H9 (cell line): ENCODE measurements at regions not wholly inside any gene's neighbourhood (a gene's known extent, or its start where the extent isn't known, plus 50 kb on each side); places are given as distances from the start of the nearest gene placed in this dataset.

Experiments
- DNase-seq: peaks from one replicate; pipeline ENCODE4 v3.0.0-alpha.2; 2017
- H2AFZ ChIP-seq: one replicate; pipeline ENCODE4 v1.6.1; 2013; ENCODE audit warnings: mild to moderate bottlenecking, low read length, control low read depth, moderate library complexity
- H2AK5ac ChIP-seq: 2 replicates; pipeline ENCODE4 v1.6.1; 2013; ENCODE audit warnings: low read length, control low read depth, mixed read lengths; ENCODE audit not compliant: insufficient read length
- H2BK120ac ChIP-seq: one replicate; pipeline ENCODE4 v1.6.1; 2013; ENCODE audit warnings: low read depth, mild to moderate bottlenecking, low read length, control low read depth, inconsistent platforms; ENCODE audit not compliant: poor library complexity, severe bottlenecking
- H2BK12ac ChIP-seq: 2 replicates; pipeline ENCODE4 v1.6.1; 2013; ENCODE audit warnings: low read length, control low read depth, mixed read lengths, low read depth; ENCODE audit not compliant: insufficient read length
- H2BK15ac ChIP-seq: 2 replicates; pipeline ENCODE4 v1.6.1; 2013; ENCODE audit warnings: low read depth, low read length, control low read depth
- H2BK20ac ChIP-seq: one replicate; pipeline ENCODE4 v1.6.1; 2013; ENCODE audit warnings: low read depth, mild to moderate bottlenecking, low read length, control low read depth, inconsistent platforms; ENCODE audit not compliant: poor library complexity, severe bottlenecking
- H2BK5ac ChIP-seq: 2 replicates; pipeline ENCODE4 v1.6.1; 2013; ENCODE audit warnings: low read length, control low read depth, mixed read lengths; ENCODE audit not compliant: insufficient read length
- H3K14ac ChIP-seq: 2 replicates; pipeline ENCODE4 v1.6.1; 2013; ENCODE audit warnings: low read length, control low read depth; ENCODE audit not compliant: insufficient read depth
- H3K18ac ChIP-seq: 2 replicates; pipeline ENCODE4 v1.6.1; 2013; ENCODE audit warnings: low read depth, mild to moderate bottlenecking, mixed read lengths, low read length, control low read depth; ENCODE audit not compliant: insufficient read length
- H3K23ac ChIP-seq: 2 replicates; pipeline ENCODE4 v1.6.1; 2013; ENCODE audit warnings: low read length, control low read depth, mixed read lengths, low read depth; ENCODE audit not compliant: insufficient read length
- H3K23me2 ChIP-seq: 2 replicates; pipeline ENCODE4 v1.6.1; 2013; ENCODE audit warnings: low read depth, mild to moderate bottlenecking, mixed read lengths, low read length, control low read depth; ENCODE audit not compliant: insufficient read length, poor library complexity, severe bottlenecking
- H3K27ac ChIP-seq: 2 replicates; pipeline ENCODE4 v1.5.1; 2013; ENCODE audit warnings: low read length, control low read depth, mixed read lengths, low read depth; ENCODE audit not compliant: insufficient read length
- H3K27me3 ChIP-seq: 2 replicates; pipeline ENCODE4 v1.6.1; 2013; ENCODE audit warnings: low read length, control low read depth, inconsistent platforms; ENCODE audit not compliant: insufficient read depth
- H3K4ac ChIP-seq: 2 replicates; pipeline ENCODE4 v1.6.1; 2013; ENCODE audit warnings: low read depth, mild to moderate bottlenecking, control low read depth, inconsistent platforms, low read length, moderate library complexity
- H3K4me1 ChIP-seq: 2 replicates; pipeline ENCODE4 v1.6.1; 2013; ENCODE audit warnings: low read length, control low read depth, inconsistent platforms; ENCODE audit not compliant: insufficient read depth
- H3K4me2 ChIP-seq: 2 replicates; pipeline ENCODE4 v1.6.1; 2013; ENCODE audit warnings: low read length, control low read depth, mixed read lengths; ENCODE audit not compliant: insufficient read length, insufficient read depth
- H3K56ac ChIP-seq: 2 replicates; pipeline ENCODE4 v1.6.1; 2013; ENCODE audit warnings: low read depth, mild to moderate bottlenecking, mixed read lengths, low read length, control low read depth; ENCODE audit not compliant: insufficient read length
- H3K79me1 ChIP-seq: 2 replicates; pipeline ENCODE4 v1.6.1; 2013; ENCODE audit warnings: low read depth, mild to moderate bottlenecking, moderate library complexity, low read length, control low read depth, inconsistent platforms; ENCODE audit not compliant: insufficient read depth, poor library complexity, severe bottlenecking
- H3K79me2 ChIP-seq: 2 replicates; pipeline ENCODE4 v1.6.1; 2013; ENCODE audit warnings: low read length, control low read depth, inconsistent platforms; ENCODE audit not compliant: insufficient read depth
- H3K9ac ChIP-seq: 2 replicates; pipeline ENCODE4 v1.6.1; 2013; ENCODE audit warnings: low read length, control low read depth, mixed read lengths; ENCODE audit not compliant: insufficient read length; ENCODE audit errors: extremely low read depth
- H3K9me3 ChIP-seq: one replicate; pipeline ENCODE4 v1.6.1; 2013; ENCODE audit warnings: low read depth, low read length, inconsistent platforms; ENCODE audit not compliant: control insufficient read depth
- H3T11ph ChIP-seq: one replicate; pipeline ENCODE4 v1.6.1; 2013; ENCODE audit warnings: mild to moderate bottlenecking, low read length, control low read depth, inconsistent platforms
- H4K20me1 ChIP-seq: one replicate; pipeline ENCODE4 v1.6.1; 2013; ENCODE audit not compliant: control insufficient read depth, insufficient read length, insufficient read depth
- H4K5ac ChIP-seq: 2 replicates; pipeline ENCODE4 v1.6.1; 2013; ENCODE audit warnings: low read depth, mild to moderate bottlenecking, mixed read lengths, low read length, control low read depth; ENCODE audit not compliant: insufficient read length
- H4K8ac ChIP-seq: replicated peaks from 2 replicates; pipeline ENCODE4 v1.6.1; 2013; ENCODE audit warnings: low read length, control low read depth, mixed read lengths, low read depth; ENCODE audit not compliant: insufficient read length
- H4K91ac ChIP-seq: 2 replicates; pipeline ENCODE4 v1.6.1; 2013; ENCODE audit warnings: low read depth, mild to moderate bottlenecking, moderate library complexity, mixed read lengths, low read length, control low read depth; ENCODE audit not compliant: insufficient read length
- H3K27ac Mint-ChIP-seq, 3 experiments: 2 replicates in 2 of 3; 3 replicates in 1 of 3; pipeline ENCODE4 v1.8.0; 2020 to 2021; ENCODE audit warnings: mixed read lengths in 3 of 3, mild to moderate bottlenecking in 1 of 3, moderate library complexity in 1 of 3
- H3K27me3 Mint-ChIP-seq: 2 replicates; pipeline ENCODE4 v1.8.0; 2021; ENCODE audit warnings: low read depth, mild to moderate bottlenecking, moderate library complexity, mixed read lengths
- H3K36me3 Mint-ChIP-seq, 3 experiments: 2 replicates in 2 of 3; 3 replicates in 1 of 3; pipeline ENCODE4 v1.8.0; 2020 to 2021; ENCODE audit warnings: low read depth in 3 of 3, mixed read lengths in 3 of 3; ENCODE audit not compliant: insufficient read depth in 1 of 3
- H3K4me1 Mint-ChIP-seq, 2 experiments: 2 replicates each; pipeline ENCODE4 v1.8.0; 2020; ENCODE audit warnings: mixed read lengths in 2 of 2
- H3K4me3 Mint-ChIP-seq, 2 experiments: 2 replicates in 1 of 2; 3 replicates in 1 of 2; pipeline ENCODE4 v1.8.0; 2020 to 2021; ENCODE audit warnings: mild to moderate bottlenecking in 2 of 2, mixed read lengths in 2 of 2, moderate library complexity in 1 of 2
- H3K9me3 Mint-ChIP-seq, 2 experiments: 2 replicates in 1 of 2; 3 replicates in 1 of 2; pipeline ENCODE4 v1.8.0; 2020; ENCODE audit warnings: mild to moderate bottlenecking in 2 of 2, mixed read lengths in 2 of 2, moderate library complexity in 1 of 2
- WGBS: extraction: QIAGEN DNeasy Blood & Tissue Kit; methylation state at CpG from one replicate; pipeline ENCODE4 v1.1.7; 2013; ENCODE audit warnings: missing lambda C conversion rate, low lambda C conversion rate, mixed read lengths; ENCODE audit not compliant: insufficient read length; ENCODE audit errors: extremely low coverage; 5-methylcytosine and 5-hydroxymethylcytosine counted together
- TF ChIP-seq, protein P1 (sequence below): fragments of 200-600 bp; sonication (generic); conservative IDR thresholded peaks from 3 replicates; pipeline ENCODE4 v1.8.0; 2021; ENCODE audit warnings: antibody characterized with exemption, mild to moderate bottlenecking

DNA sequence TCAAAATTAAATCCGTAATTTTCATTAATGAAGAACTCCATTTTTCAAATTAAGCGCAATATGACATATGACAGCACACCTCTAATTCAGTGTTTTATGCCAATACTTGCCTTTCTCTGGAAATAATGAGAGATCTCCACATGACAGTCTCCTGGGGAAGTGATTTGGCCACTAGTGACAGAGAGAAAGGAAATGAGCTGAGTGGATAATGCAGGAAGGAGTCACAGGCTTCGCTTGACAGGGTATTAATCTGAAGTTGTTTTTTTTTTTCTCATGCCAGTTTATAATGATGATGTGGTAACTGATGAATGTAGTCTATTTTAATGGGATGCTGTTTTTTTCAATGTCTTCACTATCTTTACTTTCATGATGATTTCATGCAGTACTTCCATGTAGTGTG, 1079.4 kb upstream of the GYPC start:
- H3K9me3 ChIP-seq, result no peaks in the 10 kb centered on the region
- no peak overlapping the region for H3K4me2 ChIP-seq
- no peak overlapping the region for H2AK5ac ChIP-seq
- no CpG with 5 or more reads among the region's 3 CpGs for WGBS
- Mint-ChIP-seq H3K27ac (no peak overlapping the region), H3K36me3 (no peaks in the 10 kb centered on the region), H3K4me1 (no peaks in the 10 kb centered on the region), H3K9me3 (no peaks in the 10 kb centered on the region), H3K27me3 (no peaks in the 10 kb centered on the region), H3K4me3 (no peak overlapping the region)
- no peaks in the 10 kb centered on the region for H3K4me1 ChIP-seq
- H4K5ac ChIP-seq, result no peak overlapping the region
- TF ChIP-seq, protein P1, sequence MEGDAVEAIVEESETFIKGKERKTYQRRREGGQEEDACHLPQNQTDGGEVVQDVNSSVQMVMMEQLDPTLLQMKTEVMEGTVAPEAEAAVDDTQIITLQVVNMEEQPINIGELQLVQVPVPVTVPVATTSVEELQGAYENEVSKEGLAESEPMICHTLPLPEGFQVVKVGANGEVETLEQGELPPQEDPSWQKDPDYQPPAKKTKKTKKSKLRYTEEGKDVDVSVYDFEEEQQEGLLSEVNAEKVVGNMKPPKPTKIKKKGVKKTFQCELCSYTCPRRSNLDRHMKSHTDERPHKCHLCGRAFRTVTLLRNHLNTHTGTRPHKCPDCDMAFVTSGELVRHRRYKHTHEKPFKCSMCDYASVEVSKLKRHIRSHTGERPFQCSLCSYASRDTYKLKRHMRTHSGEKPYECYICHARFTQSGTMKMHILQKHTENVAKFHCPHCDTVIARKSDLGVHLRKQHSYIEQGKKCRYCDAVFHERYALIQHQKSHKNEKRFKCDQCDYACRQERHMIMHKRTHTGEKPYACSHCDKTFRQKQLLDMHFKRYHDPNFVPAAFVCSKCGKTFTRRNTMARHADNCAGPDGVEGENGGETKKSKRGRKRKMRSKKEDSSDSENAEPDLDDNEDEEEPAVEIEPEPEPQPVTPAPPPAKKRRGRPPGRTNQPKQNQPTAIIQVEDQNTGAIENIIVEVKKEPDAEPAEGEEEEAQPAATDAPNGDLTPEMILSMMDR, result no peak
- no peak overlapping the region for H2AFZ ChIP-seq
- H3K79me1 ChIP-seq, result no peaks in the 10 kb centered on the region
- no peak overlapping the region for H3K4ac ChIP-seq
- H2BK15ac ChIP-seq, result no peak overlapping the region
- no peak overlapping the region for H4K8ac ChIP-seq
- H3T11ph ChIP-seq, result no peak overlapping the region
- no peak overlapping the region for H2BK20ac ChIP-seq
- no peaks in the 10 kb centered on the region for H3K79me2 ChIP-seq
- no peak overlapping the region for H3K18ac ChIP-seq
- no peak overlapping the region for H3K23ac ChIP-seq
- H3K9ac ChIP-seq, result no peak overlapping the region
- H3K23me2 ChIP-seq, result no peaks in the 10 kb centered on the region
- H2BK120ac ChIP-seq, result no peak overlapping the region
- no peak for DNase-seq
- no peaks in the 10 kb centered on the region for H3K27me3 ChIP-seq
- H3K56ac ChIP-seq, result no peak overlapping the region
- no peak overlapping the region for H2BK12ac ChIP-seq
- H3K14ac ChIP-seq, result no peak overlapping the region
- H3K27ac ChIP-seq, result no peak overlapping the region
- H4K91ac ChIP-seq, result no peak overlapping the region
- H4K20me1 ChIP-seq, result no peaks in the 10 kb centered on the region
- no peak overlapping the region for H2BK5ac ChIP-seq
